Fibroblast of upper back skin (primary cell): ENCODE measurements at regions not wholly inside any gene's neighbourhood (a gene's known extent, or its start where the extent isn't known, plus 50 kb on each side); places are given as distances from the start of the nearest gene placed in this dataset.

Source experiments
- DNase-seq: peaks from one replicate; pipeline ENCODE4 v3.0.0-alpha.2; 2013

DNA sequence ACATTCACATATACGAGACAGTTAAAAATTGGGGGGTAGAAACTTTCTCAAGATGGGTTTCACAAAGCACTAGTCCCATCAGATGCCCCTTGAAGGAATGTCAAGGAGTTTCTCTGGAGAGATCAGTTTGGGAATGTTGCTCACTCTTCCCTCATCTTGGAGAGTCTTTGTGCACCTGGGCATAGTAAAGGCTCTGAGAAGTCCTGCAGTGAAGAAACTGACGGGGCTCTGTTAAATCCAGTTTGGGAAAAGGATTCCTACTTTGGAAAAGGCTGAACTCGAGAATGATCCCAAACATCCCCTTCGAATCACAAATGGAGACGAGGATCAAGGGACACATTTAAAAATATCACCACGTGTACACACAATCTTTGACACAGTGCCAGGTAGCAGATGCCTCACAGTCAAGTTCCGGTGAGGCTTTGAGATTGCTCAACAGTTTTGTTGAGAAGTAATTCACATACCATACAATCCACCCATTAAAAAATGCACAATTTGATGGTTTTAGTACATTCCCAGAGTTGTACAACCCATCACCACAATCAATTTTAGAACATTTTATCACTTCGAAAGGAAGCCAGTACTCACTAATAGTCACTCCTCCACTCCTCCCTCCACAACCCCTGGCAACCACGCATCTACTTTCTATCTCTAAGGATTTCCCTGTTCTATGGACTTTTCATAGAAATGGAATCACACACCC lies 203.4 kb upstream of the FOXF1 start:
- peak; percentile 87 for DNase-seq

DNA sequence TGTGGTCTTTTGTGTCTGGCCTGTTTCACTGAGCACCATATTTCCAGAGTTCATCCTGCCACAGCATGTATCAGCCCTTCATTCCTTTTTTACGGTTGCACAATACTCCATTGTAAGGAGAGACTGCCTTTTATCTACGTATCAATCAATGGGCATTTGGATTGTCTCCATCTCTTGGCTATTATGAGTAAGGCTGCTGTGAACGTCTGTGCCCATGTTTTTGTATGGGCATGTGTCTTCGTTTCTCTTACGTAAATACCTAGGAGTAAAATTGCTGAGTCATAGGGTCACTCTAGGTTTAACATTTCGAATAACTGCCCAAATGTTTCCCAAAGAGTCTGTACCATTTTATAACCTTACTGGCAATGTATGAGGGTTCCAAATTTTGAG lies 202.8 kb upstream of the FOXF1 start:
- DNase-seq = no peak

DNA sequence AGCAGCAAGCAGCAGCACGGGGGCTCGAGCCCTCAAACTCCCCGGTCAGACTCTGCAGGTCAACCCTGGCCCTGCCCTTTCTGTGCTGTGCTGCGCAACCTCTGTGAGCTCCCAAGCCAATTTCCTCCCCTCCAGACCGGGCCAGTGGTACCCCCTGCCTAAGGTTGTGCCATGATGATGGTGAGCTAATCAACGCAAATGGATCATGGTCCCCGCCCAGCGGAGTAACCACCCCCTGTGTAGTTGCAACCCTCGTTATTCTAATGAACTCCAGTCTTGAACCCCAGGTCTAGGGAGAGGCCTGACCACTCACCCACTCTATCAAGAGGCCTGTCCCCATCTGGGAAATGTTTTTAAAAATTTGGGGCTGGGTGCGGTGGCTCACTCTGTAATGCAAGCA lies 201.8 kb upstream of the FOXF1 start:
- no peak for DNase-seq

DNA sequence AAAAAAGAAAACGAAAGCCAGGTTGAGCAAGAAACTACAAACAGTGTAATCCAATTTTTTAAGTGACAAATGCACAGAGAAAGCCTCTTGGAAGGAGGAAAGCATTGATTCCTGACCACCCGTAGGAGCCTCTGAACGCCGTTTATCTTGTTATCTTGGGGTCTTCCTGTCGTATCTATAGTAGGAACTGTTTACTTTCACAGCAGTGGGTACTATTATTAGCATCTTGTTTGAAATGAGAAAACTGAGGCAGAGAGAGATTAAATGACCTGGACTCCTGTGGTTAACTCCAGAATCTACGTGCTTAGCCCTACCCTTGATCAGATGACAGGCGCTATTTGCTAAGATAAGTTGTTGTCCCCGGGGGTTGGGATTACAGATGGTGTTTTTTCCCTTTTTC lies 196.7 kb upstream of the FOXF1 start:
- no peak for DNase-seq

DNA sequence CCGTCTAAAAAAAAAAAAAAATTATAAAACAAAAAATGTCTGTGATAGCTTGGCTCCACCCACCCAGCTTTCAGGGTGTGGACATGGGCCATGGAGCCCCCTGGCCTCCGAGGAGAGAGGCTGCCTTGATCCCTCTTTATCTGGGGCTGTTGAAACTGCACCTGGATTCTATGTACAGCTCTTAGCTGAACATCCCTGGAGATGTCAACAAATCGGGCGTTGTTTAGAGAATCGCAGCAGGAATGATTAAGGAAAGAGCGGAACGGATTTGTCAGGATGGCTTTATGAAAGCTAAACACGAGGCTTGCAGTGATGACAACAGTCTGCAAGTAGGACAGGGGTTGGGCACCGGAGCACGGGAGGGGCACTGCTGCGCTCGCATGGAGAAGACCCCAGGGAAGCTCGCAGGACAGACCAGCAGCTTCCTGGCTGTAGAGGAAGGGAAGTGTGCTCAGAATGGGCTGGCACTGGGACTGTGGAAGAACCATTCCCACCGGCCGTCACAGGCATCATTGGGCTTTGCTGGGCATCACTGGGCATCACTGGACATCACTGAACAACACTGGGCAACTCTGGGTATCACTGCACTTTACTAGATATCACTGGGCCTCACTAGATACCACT lies 195.8 kb upstream of the FOXF1 start:
- no peak for DNase-seq

DNA sequence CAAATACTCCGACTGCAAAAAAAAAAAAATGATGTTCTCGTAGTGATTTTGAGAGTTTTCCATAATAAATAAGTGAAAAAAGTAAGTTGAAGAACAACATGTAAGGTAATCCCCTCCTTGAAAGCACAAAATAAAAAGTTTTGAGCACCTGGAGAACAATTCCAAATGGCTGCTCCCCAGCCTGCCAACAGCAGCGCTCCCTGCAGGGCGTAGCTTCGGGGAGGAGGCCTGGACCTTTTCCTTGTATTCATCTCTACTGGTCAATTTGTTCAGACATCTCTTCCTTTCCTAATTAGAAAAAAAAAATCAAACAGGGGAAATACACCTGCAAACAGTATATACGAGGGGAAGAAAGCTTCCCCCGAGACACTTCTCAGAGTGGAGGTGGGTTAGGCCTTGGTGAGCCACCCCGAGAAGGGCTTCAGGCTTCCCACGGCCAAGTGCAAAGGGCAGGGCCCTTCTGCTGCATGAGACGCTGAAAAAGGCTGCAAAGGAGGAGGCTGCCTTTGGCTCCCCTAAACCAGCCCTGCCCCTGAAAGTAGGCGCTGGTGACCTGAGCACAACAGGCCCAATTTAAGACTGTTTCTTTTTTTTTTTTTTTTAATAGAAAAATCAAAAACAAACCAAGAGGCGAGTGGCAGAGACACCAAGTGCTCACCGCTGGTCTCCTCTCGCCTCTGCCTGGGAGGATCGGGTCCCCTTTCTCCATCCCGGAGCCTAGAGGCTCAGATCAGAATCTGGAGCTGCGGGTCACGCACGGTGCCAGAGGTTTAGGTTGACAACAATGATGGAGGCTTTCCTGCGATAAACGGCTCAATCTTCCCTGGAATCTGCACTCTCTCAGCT lies 193.1 kb upstream of the FOXF1 start:
- no peak for DNase-seq

DNA sequence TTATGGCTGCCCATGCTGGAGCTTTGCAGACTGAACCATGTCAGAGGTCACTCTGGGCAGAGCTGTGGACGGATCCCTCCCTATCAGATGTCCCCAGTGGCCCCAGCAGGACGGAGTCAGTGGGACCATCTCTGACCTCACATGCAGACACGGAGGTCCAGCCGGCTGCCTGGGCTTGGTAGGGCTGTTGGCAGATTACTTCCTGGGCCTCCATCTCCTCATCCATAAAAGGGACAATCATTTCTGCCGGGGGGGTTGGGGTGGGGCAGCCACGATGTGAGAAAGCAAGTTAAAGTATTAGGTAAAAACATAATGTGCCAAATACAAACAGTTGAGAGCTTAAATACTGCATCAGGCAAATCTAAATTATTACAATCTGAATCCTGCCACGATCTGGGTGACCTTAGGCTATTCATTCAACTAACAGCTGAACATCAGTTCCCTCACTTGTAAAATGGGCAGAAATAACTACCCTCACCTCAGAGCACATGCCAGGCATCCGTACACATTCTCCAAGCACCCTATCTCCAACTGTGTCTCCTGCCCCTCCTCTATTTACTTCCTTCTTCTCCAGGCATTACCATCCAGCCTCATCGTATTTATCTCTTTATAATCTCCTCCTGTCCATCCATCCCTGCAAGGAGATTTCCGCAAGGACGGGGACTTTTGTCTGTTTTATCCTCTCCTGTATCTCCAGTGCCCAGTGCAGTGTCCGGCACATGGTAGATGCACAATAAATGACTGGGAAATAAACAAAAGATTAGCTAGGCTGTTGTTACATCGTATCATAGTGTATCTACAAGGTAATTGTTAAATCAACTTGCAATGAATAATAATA lies 192.3 kb upstream of the FOXF1 start:
- DNase-seq = no peak

DNA sequence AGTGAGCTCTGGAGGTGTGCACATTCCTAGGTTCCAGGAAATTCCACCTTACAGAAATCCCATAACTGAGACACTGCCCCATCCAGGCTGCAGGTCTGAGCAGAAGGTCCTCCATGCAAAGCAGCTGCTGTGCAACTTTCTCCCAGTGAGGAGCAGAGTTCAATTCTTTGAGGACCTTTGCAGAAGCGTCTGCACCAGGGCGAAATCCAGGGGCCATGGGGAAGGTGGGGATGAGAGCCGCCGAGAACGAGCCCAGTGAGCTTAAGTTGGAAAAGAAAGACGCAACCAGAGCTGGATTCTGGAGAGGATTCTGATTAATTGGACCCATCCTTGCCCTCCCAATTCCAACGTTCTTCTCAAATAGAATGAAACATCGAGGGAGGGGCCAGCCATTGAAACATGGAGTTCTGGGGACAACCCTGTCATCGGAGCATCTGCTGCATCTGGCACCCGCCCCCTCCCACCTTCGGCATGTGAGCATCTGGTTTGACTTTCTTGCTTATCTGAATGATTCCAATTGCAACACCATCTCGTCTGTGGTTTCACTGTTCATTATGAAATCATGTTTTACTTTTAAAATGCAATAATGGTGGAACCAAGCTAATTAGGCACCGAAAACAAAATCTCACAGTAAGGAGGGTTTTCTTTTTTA lies 190.6 kb upstream of the FOXF1 start:
- DNase-seq = no peak

DNA sequence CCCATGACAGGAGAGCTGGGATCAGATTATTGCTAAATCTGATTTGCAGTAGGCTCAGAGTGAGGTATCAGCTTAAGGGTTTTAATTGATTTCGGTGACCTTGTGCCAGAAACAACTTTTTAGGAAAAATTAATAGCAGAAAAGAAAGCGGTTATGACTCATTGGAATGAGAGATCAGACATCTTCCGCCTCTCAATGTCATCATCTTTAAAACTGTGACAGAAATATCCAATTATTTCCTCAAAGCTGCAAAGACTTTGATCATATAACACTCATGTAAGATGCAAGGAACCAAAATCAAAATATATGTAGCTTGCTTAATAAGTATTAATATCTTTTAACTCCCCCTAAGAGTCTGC lies 190.1 kb upstream of the FOXF1 start:
- no peak for DNase-seq

DNA sequence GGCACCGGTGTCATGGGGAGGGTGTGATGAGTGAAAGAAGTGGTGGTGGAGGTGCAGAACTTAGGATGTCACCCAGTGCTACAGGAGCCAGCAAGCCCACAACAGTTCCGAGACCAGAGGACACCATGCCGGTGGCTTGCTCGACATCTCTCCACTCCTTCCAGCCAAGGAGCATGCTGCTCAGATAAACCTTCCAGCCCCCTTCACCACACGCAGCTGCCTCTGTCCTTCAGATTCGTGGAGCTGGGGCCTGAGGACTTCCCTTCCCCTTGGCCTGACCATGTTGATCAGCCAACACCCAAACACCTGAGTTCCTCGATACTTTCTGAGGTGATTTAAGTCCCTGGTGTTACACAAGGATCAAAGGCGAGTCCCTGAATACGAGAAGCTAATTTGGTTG lies 188.8 kb upstream of the FOXF1 start:
- no peak for DNase-seq

DNA sequence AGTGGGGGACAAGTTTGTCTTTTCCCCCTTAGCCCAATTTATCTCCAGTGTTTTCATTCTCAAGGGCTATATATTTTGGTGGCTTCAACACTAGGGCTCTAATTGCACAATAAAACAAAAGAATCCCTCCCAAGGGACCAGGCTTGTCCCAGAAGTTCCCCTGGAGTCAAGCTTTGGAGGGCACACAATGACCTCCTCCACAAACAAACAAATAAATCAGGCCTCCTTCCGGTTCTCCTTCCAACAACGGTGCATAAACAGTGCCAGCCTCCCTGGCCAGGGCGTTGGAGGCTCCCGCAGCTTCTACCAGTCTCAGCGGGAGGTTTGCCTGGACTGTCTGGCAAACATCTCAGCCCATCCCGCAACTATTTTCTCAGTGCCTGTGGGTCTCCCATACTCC lies 188.0 kb upstream of the FOXF1 start:
- DNase-seq = no peak

DNA sequence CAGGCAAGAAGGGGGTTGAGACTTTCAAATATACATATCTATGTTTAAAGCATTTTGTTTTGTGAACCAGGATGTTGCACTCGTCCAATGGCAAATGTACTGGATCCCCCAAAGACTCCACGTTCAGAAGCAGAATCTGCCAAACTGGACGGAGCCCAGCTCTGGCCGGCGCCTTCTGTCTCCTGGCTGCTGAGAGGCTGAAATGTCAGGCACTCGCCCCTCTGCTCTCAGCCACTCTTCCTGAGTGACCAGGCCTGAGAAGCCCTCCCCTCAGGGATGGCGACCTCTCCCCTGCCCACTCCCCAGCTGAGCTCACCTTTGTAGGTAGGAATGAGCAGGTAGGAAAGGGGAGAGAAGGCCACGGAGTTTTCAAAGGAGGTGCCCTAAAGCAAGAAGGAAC lies 187.5 kb upstream of the FOXF1 start:
- DNase-seq = no peak

DNA sequence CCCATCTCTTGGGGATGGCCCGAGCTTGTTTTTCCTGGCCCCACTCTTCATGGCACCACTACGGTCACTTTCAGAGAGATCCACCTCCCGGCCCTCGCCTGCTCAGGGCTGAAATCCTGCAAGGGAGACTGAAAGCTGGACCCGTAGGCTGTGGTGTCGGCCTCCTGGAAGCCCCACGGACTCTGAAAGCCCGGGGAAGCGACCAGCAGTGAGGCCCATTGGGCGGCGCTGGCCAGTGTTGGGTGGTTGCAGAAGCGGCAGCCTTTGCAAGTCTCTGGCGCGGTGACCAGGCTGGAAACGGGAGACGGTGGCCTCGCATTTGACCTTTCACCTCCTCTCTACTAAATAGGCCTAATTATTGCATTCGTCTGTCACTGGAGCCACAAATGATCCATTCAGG lies 186.0 kb upstream of the FOXF1 start:
- DNase-seq = no peak

DNA sequence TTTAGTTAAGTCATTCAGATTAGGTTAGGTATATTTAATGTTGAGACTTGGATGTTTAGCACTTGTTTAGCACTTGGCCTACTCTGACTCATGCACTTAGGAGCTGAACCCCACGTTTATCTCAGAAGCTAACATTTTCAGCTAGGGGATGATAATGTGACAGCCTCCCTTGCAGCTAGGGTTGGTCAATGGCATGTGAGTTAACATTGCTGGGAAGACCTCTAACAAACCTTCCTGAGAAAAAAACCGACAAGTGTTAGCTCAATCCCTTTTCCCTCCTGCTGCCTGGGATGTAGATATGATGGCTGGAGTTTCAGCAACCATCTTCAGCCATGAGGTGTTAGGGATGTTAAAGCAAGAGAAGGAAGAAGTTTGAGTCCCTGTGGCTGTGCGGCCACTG lies 185.0 kb upstream of the FOXF1 start:
- DNase-seq = no peak

DNA sequence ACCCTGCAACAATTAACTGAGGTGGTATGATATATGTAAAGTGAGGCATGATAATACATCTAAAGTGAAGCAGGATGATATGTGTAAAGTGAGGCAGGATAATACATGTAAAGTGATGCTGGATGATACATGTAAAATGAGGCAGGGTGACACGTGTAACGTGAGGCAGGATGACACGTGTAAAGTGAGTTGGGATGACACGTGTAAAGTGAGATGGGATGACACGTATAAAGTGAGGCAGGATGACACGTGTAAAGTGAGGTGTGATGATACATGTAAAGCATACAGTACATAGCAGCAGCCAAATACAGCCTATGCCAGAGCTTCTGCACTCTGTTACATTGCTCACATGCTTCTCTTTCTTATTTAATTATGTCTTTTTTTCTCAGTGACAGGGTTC lies 184.4 kb upstream of the FOXF1 start:
- DNase-seq = no peak

DNA sequence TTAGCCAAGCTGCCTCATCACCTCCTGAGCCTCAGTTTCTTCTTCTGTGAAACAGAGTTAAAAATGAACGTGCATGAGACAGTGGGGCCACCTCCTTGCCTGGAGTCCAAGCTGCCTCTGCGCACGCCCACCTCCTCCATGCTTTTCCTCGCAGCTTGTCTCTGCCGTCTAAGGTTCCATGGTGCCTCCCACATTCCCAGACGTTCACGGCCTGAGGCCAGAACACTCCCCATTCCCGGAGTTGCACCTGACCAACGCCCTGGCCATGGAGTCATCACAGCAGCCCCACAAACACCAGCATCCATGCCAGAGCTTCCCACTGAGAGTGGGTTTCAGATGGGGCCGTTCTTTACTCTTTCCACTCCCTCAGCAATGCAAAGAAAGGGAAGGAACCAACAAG lies 183.0 kb upstream of the FOXF1 start:
- no peak for DNase-seq

DNA sequence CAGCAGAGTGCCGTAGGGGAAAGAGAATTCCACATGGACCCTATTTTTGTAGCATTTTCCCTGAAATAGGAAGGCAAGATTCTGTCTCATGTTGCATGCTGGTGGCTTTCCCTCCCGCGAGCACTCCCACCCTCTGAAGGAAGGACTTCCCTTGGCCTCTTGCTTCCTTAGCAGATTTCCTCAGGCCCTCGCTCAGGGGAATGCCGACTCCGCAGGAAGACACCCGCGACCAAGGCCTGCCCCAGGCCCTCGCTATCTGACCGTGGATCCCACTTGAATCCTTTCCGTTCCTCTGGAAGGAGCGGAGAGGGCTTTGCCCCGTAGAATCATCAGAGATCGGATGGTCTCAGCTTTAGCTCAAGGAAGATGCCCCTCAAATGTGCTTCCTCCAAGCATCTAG lies 179.4 kb upstream of the FOXF1 start:
- DNase-seq = no peak

DNA sequence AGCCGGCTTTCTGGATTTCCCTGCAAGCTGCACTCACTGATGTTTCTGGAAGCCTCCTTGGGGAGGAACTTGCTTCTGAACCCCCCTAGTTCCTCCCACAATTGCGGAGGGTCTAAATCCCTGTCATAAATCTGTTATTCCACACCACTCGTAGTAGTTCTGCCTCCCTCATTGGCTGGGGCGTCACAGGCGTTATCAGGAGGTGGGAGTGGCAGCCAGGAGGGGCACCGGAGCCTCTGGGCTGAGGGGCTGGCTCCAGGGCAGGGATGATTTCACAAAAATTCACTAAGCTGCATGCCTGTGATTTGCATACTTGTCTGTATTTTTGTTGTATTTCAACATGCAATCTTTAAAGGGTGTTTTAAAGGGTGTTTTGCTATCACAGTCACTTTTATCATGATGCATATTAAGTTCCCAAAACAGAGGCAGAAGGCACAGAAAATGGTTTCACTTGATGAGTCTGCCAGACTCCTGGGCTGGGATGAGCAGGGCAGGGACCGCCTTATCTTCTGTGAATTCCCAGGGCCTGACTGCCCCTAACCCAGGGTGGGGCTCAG lies 176.2 kb upstream of the FOXF1 start:
- DNase-seq = no peak

DNA sequence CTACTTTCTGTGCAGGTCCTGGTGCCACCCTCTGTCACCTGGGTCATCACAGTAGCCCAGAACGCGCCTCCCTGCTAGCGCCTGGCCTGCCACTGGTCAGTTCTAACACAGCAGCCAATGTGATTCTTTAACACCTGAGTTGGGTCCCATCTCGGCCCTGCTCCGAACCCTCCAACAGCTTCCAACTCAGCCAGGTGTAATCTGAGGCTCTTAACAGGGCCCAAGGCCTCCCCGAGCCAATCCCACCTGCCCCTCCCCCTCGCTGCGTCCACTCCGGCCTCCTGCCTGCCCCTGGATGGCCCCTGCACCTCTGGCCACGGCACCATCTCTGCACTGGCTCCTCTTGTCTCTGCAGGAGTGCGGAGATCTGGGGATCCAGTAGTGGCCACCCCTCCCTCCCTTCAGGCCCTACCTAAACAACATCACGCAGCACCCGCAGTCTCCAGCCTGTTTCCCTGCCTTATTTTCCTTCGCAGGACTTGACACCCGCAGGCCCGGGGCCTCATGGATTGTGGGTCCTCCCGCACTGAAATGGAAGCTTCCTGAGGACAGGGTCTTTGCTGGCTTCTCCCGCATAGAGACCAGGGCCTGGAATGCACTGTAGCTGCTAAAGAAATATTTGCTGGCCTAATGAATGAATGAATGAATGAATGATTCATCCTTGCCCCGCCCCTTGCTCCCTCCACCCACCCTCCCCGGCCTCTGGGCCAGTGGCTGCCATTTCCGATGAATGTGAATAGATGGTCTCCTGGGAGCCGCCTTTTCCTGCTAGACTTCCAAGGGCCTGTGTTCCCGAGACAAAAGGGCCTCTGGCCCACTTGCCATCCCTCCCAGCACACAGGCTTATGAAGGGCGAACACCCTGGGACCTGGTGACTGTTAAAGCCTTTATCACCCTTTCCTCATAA lies 174.8 kb upstream of the FOXF1 start:
- DNase-seq = no peak

DNA sequence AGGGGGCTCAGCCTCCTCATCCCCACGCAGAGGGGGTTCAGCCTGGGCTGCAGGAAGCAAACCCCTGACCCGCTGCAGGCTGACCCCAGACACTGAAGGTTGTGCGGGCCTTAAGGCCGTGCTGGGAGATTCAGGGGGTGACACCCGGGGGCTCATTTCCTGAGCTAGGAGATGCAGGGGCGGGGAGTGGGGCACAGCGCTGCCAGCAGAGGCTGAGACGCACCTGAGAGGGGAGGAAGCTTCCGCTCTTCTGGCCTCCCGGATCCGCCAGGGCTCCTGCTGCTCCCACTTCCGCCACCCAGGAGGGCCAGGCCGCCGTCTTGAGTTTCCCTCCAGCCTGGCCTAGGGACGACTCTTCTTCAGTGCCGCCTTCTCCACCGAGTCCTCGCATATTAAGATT lies 173.2 kb upstream of the FOXF1 start:
- DNase-seq = no peak
